ENCODE measurements at regions not wholly inside any gene's neighbourhood (a gene's known extent, or its start where the extent isn't known, plus 50 kb on each side); places are given as distances from the start of the nearest gene placed in this dataset.

GRCh38 chr18:78180741-78181140 is 798.9 kb upstream of the SALL3 start:
- no peak for TF ChIP-seq CTCF (IDR thresholded peaks at IDR 0.05; ENCODE audit: low read depth, low read length)
- TF ChIP-seq POLR2A (IDR thresholded peaks at IDR 0.05; ENCODE audit: extremely low read depth, insufficient read length), result no peak
- no peak for TF ChIP-seq MAX (IDR thresholded peaks at IDR 0.05; ENCODE audit: low read depth, low read length)
- no peak for TF ChIP-seq MYC (IDR thresholded peaks at IDR 0.05; ENCODE audit: low read depth, low read length)
